ENCODE measurements at regions not wholly inside any gene's neighbourhood (a gene's known extent, or its start where the extent isn't known, plus 50 kb on each side); places are given as distances from the start of the nearest gene placed in this dataset.

- no peak for ATAC-seq
- no peak overlapping the region for H3K4me3 Mint-ChIP-seq
- POLR2A ChIA-PET, result no interaction called here
These were observed 307.1 kb downstream of the VPS13C start for GRCh38 chr15:61753018-61753710.

More at GRCh38 chr15:61753018-61753710, 307.1 kb downstream of the VPS13C start:
- Mint-ChIP-seq H3K27ac (no peak overlapping the region), H3K27me3 (ENCODE audit: low read depth) (peaks cover 3% of the 10 kb centered on the region; the same call in 1 of the 2 replicates), H3K4me1 (no peaks in the 10 kb centered on the region), H3K9me3 (no peaks in the 10 kb centered on the region), H3K36me3 (no peaks in the 10 kb centered on the region)
- CTCF ChIA-PET, result no interaction called here
- TF ChIP-seq CTCF (IDR thresholded peaks at IDR 0.05) (no peak), ZSCAN18 (CRISPR knock-in tag; IDR thresholded peaks at IDR 0.05) (no peak), ZNF423 (CRISPR knock-in tag; IDR thresholded peaks at IDR 0.05) (no peak), ZBTB43 (CRISPR knock-in tag; IDR thresholded peaks at IDR 0.05) (no peak), STAT6 (CRISPR knock-in tag; conservative IDR thresholded peaks at IDR 0.05; ENCODE audit: low read depth) (no peak), ZMAT4 (CRISPR knock-in tag; IDR thresholded peaks at IDR 0.05) (no peak), ZNF425 (CRISPR knock-in tag; conservative IDR thresholded peaks at IDR 0.05) (no peak)
- DNase-seq (ENCODE audit: low spot score), result no peak

Measured in WTC11 (cell line).